Adrenal gland (tissue), 5 donors: ENCODE measurements at regions not wholly inside any gene's neighbourhood (a gene's known extent, or its start where the extent isn't known, plus 50 kb on each side); places are given as distances from the start of the nearest gene placed in this dataset.
"Not testable (repeated sequence)": the region's sequence is repeated elsewhere in the genome, so short reads cannot be mapped to it uniquely, and the experiment has no call there.

Experiments
- CTCF ChIP-seq, 6 experiments: fragments of 450-650 bp in 4 of 6; fragments of 200-600 bp in 2 of 6; sonication (generic) in 1 of 6; IDR thresholded peaks; 1 replicate in 5 of 6; 2 replicates in 1 of 6; pipeline versions ENCODE4 v1.5.1 to v1.8.0; 2016 to 2021; ENCODE audit warnings: antibody characterized with exemption in 6 of 6, mild to moderate bottlenecking in 2 of 6, moderate library complexity in 1 of 6
- POLR2A ChIP-seq, 2 donors: fragments of 450-650 bp; IDR thresholded peaks; one replicate each; pipeline ENCODE4 v1.6.1; 2017; ENCODE audit warnings: antibody characterized with exemption in 2 of 2, mild to moderate bottlenecking in 2 of 2, moderate library complexity in 1 of 2
- donor health status: DM: no; HTN: no; CAD: no.

- TF ChIP-seq CTCF, POLR2A (IDR thresholded peaks at IDR 0.05): not testable (repeated sequence)
Measured at GRCh38 chr2:234697300-234697876, 200.5 kb upstream of the ARL4C start.
